GM19025 (cell line): ENCODE measurements at regions not wholly inside any gene's neighbourhood (a gene's known extent, or its start where the extent isn't known, plus 50 kb on each side); places are given as distances from the start of the nearest gene placed in this dataset.
"Not testable (repeated sequence)": the region's sequence is repeated elsewhere in the genome, so short reads cannot be mapped to it uniquely, and the experiment has no call there.

ENCODE experiments used
- ATAC-seq: cut with Tn5 transposase; IDR thresholded peaks from one replicate; pipeline ENCODE4 v1.9.1; 2021; ENCODE audit warnings: mild to moderate bottlenecking, low read depth, moderate library complexity; ENCODE audit not compliant: unreplicated experiment

DNA sequence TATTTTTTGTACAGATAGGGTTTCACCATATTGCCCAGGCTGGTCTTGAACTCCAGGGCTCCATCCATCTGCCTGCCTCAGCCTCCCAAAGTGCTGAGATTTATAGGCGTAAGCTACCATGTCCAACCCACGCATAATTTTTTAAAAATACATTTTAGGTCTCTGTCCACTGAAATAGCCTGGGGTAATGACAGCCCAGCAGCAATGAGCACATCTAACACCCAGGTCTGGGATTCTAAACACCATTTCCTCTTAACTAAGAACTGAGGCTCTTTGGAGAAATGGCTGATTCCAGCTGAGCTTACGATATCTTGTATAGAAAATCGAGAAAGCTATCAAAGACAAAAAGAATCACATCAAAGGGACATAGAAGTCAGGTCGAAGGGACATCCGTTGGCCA lies 245.3 kb downstream of the PARN start:
- ATAC-seq, result no peak

- ATAC-seq, result not testable (repeated sequence)
Measured at GRCh38 chr16:14383844-14384243, 246.2 kb downstream of the PARN start.

DNA sequence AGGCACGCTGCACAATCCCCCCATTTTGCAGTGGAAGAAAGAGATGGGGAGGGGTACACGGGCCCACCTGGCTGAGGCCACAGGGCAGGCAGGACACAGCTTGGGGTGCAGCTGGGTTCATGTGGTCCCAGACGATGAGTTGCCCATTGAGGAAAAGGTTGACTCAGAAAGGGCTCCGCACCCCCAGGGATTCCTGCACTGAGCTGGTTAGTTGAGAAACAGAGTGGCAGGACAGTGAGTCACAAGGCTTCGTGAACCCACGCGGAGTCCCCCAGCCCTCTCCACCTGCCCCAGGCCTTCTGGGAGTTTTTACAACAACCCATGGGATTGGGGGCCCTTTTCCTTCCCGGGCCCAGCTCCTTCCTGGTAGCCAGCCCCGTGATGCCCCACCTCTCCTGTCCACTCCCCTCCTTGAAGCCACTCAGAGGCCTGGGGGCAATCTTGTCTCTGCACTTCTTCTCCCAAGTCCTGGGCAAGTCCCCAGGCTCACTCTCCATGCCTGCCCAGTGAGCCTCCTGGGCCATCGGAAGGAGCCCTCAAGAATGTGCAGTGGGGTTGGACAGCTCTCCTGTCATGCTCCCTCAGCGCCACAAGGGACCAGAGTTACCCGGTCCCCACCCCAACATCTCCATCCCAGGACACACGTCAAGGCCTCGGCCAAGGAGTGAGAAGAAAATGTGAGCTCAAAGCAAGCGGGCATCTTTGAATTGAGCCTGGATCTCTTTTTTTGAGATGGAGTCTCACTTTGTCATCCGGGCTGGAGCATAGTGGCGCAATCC lies 251.2 kb downstream of the PARN start:
- no peak for ATAC-seq

GRCh38 chr16:14378131-14378551 lies 251.9 kb downstream of the PARN start:
- no peak for ATAC-seq

- ATAC-seq, result no peak
Measured at GRCh38 chr16:14377326-14377725, 252.7 kb downstream of the PARN start.

- ATAC-seq, result no peak
Measured at GRCh38 chr16:14375132-14375491, 254.9 kb downstream of the PARN start.

- ATAC-seq, result no peak
Measured at GRCh38 chr16:14374451-14375131, 255.5 kb downstream of the PARN start.

- no peak for ATAC-seq
Measured at GRCh38 chr16:14373896-14374295, 256.2 kb downstream of the PARN start.

DNA sequence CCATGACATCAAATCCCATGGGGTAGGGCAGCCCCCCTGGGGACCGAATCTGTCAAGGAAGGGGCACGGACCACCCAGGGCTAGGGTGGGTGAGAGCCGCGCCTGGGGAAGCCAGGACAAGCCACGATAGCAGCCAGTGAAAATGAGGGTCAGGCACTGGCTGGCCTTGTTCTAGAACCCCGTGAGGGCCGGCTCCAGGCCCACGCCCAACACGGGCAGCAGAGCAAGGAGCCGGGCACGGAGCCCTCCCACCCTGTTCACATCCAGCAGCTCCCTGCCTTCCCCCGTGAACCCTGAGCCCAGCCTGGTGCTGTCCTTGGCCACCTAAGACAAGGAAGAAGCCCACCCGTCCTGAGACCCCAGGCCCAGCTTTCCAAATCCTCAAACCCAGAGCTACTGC lies 256.7 kb downstream of the PARN start:
- ATAC-seq, result no peak

- no peak for ATAC-seq
Measured at GRCh38 chr16:14372471-14372870, 257.6 kb downstream of the PARN start.

DNA sequence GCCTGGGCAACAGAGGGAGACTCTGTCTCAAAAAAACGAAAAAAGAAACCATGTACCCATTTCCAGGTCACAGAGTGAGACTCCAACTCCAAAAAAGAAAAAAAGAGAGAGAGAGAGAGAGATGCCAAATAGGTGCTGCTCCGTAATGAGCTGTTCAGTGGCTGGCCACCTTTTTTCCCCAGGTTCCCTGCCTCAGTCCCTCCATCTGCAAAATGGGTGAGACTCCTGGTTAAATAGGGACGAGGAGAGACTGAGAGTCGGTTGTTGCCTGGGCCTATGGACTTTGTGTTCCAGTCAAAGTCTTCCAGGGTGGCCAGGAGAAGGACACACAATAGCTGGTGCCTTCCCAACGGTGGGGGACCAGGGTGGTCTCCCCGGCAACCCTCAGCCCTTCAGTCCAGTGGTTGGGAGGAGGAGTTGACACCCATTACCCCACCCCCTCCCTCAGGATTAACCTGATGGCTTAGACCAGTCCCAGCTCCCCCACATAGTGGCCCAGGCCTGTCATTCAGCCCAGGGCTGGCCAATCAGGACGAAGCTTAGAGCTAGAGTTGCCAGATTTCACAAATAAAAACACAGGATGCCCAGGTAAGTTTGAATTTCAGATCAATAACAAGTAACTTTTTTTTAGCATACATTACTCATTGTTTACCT lies 258.2 kb downstream of the PARN start:
- no peak for ATAC-seq

- ATAC-seq, result no peak
Measured at GRCh38 chr16:14370736-14371234, 259.3 kb downstream of the PARN start.

DNA sequence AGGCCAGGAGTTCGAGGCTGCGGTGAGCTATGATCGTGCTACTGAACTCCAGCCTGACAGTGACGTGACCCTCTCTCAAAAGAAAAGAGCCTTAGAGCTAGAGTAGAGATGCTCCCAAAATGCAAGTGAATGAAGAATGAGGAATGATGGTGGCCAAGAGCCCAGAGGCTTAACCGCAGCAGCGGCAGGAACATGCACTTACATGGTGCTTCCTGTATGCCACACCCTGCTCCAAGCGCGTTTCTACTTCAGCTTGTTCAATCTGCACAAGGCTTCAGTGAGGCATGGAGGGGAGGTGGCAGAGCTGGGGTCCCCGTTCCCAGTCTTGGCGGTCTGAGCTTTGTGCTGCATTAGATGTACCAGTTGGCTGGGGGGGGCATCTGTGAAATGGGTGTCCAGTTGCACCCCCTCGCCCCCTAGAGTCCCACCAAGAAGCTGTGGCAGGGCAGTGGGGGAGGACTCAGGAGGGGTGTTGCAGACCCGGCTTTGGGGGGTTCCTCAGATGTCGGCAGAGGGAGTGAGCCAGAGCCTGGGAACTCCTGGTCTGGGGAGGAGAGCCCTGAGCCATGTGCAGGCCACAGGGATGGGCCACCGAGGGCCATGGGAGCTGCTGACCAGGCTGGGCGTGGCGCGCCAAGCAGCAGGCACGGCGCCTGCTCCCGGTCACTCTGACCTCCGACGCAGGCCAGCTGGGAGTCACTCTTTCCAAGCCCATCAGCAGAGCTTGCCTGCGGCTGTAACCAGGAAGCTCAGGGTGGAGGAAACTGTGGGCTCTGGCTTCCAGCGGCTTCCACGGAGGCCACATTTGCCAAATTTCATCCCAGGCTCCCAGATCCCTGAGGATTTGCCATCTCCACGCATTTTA lies 260.1 kb downstream of the PARN start:
- no peak for ATAC-seq

- ATAC-seq, result no peak
Measured at GRCh38 chr16:14368399-14368798, 261.7 kb downstream of the PARN start.

- ATAC-seq, result no peak
Measured at GRCh38 chr16:14366974-14367707, 262.9 kb downstream of the PARN start.

GRCh38 chr16:14366447-14366846 lies 263.6 kb downstream of the PARN start:
- no peak for ATAC-seq

- ATAC-seq, result no peak
Measured at GRCh38 chr16:14365200-14365851, 264.7 kb downstream of the PARN start.

GRCh38 chr16:14364386-14365199 lies 265.5 kb downstream of the PARN start:
- ATAC-seq, result no peak

DNA sequence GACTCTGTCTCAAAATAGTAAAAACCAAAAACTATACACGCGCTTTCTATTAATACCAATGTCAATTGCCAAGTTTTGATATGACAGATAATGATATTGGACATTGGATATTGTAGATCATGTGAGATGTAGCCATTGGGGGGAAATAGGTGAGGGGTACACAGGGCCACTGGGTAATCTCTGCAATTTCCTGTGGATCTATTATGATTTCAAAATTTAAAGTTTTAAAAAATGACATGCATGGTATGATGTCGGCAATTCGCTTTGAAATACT lies 266.0 kb downstream of the PARN start:
- ATAC-seq, result no peak
